Stimulated activated CD4-positive, alpha-beta T cell treated with anti-CD3 and anti-CD28 coated beads, Interleukin-12 subunit alpha, Interleukin-12 subunit beta, amount 100 ng/mL, for 24 hours (primary cell): ENCODE measurements at regions not wholly inside any gene's neighbourhood (a gene's known extent, or its start where the extent isn't known, plus 50 kb on each side); places are given as distances from the start of the nearest gene placed in this dataset.
A peak's percentile ranks its signal among the peaks of the same experiment; 100 is the strongest.

Experiments used
- DNase-seq, 2 experiments: peaks; one replicate each; pipeline ENCODE4 v3.0.0-alpha.2; 2020; ENCODE audit warnings: low read depth in 2 of 2

DNA sequence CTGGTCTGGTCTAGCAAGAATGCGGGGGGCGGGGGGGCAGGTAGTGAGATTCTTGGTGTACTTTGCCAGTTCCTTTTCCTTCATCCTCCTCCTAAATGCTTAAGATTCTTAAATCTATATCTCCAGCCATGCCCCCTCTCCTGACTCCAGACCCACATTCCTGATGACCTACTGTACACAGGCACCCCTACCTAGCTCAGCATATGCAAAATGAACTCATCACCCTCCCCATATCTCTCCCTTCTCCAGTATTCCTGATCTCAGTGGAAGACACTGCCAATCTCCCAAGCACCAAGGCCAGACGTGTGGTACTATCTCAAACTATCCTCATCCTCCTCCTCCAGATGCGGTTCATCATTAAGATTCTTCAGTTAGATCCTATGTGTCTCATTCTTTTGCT, 215.8 kb downstream of the SPTSSA start:
- no peak for DNase-seq

DNA sequence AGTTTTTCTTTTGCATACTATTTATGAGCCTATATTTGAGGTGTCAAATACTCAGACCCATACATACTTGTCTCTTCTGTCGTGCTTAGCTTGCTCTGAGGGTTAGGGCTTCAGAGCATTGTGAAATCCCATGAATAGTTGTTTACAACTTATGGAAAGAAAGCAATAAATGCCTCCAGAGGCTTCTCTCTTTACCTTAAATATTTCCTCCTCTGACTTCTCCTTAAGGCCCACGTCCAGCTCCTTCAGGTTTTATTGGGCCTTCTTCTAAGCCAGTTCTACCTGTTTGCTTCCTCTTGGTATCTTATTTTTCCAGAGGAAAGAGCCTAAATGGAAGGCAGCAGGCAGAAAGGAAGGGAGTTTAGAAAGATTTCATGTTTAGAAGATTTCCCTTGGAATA, 218.6 kb downstream of the SPTSSA start:
- DNase-seq: no peak

DNA sequence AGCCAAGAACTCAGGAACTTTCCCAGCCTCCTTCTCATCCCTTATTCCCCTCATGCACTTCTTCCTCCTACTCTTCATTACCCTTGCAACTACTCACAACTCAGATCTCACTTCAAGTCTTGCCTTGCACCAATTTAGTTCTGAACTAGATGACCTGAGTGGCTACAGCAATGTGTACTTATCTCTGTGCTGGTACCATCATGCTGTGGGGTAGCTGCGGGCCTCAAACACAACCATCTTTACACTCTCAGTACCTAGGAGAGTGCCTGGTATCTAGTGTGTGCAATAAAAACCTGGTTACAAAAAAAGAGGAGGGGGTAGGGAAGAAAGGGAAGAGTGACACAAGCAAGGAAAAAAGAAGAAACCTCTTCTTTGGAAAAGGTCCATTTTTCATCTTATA, 219.0 kb downstream of the SPTSSA start:
- DNase-seq: no peak

DNA sequence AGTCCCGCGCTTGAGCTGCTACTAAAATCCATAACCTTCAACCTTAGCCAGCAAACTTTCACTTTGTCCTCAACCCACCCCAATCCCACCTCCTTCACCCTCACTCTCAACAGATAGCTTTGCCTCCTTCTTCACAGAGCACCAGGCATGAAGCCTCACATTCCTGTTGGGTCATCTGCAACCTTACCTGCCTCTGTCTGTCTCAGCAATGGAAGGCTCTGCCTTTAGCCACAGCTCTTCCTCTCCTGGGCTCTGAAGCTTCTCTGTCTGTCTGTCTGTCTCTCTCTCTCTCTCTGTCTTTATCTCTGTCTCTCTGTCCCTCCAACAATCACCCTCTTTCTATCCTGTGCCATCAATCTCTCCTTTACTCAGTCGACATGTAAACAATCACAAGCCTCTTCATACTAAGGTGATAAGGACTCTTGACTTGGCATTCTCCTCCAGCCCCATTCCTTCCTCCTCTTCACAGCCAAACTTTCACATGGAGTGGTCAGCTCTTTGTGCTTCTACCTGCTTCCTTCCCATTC, 220.8 kb downstream of the SPTSSA start:
- no peak for DNase-seq

DNA sequence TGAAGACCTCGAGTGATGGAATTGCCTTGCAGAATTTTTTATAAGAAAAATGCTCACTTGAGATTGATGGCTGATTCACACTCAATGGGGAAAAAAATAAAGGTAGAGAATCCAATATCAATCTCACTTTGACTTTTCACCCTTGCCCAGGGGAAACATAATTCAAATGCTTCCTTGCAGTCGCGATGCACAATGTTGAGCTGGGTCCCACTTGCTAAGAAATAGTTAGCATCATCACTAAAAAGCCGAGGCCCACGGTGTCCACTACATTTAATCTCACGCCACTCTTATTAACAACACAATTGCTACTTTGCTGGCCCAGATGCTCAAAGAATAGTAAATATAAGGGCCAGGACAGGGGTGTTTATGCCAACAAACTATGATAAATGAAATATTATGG, 223.4 kb downstream of the SPTSSA start:
- DNase-seq: no peak

DNA sequence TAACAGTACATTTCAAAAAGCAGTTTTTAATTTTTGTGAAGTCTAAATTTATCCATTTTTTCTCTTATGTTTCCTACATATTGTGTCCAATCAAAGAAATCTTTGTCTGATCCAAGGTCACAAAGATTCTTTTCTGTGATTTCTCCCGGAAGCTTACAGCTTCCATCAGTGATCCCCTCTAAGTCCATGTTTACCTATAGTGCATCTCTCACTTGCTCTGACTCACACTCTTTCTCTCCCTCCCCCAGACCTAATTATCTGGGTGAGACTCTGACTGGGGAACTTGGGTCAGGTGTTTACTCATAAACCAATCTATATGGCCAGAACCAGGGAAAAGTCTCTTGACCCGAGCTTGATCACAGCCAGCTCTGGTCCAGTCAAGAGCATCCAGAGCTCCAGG, 224.4 kb downstream of the SPTSSA start:
- no peak for DNase-seq

DNA sequence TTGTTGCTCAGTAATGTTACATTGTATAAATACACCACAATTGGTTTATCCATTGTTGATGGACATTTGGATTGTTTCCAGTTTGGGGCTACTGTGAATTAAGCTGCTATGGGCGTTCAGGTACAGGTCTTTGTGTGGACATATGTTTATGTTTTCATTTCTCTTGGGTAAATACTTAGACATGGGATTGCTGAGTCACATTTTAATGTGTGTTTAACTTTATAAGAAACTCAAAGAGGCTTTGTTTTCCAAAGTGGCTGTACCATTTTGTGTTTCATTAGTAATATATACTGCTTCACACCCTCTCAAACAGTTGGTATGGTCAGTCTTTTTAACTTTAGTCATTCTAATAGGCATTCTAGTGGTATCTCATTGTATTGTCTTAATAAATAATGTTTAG, 225.0 kb downstream of the SPTSSA start:
- DNase-seq: no peak

DNA sequence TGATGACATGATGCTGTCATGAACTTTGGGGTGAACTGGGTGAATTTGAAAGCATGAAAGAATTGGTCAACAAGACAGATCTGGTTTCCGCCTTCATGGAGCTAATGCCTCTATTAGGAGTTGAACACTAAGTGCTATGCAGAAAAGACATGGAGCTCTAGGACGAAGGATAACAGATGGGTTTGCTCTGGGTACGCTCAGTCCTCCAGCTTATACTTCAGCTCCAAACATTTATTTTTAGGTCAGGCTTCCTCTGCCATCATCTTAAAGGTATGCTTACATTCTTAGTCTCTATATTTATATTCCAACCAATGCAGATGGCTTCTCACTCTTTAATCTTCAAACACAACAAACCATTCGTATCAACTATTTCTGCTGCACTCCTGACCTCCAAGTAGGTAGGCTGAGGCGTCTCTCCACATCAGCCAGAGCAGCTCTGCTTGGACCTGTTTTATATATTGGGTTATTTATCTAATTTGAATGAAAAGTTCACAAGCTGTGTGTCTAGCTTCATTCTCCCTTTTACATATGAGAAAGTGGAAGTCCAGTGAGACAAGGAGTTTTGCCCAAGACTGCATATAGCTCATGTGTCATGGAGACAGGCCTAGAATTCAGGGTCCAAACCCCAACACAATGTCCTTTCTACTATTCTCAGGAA, 226.3 kb downstream of the SPTSSA start:
- no peak for DNase-seq

DNA sequence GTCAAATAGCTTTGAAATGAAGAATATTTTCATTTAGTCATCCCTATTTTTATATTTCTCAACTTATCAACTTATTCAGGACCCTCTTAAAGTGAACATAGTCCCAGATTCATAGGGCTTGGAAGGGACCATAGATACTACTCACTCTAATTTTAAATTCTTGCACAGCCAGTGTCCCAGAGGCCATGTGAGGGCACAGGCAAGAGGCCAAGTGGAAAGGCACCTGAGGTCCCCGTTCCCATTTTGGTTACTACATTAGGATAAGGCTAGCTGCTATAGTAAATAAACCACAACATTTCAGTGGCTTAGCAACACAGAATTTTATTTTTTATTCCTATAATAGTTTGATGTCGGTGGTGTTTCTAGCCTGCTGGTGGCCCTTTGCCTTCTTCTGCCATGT, 227.8 kb downstream of the SPTSSA start:
- no peak for DNase-seq

DNA sequence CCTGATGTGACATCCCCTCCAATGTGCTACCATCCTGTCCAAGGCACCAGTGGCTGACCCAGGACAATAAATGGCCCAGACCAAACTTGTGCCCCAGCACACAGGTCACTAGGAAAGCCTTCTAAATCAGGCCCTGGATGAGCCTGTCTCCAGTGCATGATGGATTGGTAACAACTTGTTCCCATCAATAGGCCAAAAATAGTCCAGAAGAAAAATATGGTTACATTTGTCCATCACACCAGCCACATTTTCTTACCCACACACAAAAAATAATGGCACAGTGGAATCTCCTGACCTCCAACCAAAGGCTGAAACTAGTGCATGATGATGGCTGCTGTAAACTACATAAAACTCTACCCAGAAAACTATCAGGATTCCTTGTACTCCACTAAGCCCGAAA, 228.4 kb downstream of the SPTSSA start:
- no peak for DNase-seq

DNA sequence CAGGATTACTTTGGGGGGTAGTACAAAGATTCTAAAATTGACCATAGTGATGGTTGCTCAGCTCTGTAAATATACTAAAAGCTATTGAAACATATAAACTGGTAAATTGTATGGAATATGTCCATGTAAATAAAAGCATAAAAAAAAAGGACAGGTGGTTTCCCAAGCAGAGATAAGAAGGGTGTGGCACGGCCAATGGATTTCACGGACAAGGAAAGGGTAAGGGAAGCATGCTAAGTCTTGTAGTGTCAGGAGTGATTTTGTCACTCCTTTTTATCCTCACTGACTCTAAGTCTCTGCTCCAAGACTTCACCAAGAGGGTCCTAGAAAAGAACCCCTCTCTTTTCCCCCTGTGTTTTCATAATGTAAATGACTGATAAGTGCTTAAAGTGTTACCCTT, 229.2 kb downstream of the SPTSSA start:
- DNase-seq: no peak

DNA sequence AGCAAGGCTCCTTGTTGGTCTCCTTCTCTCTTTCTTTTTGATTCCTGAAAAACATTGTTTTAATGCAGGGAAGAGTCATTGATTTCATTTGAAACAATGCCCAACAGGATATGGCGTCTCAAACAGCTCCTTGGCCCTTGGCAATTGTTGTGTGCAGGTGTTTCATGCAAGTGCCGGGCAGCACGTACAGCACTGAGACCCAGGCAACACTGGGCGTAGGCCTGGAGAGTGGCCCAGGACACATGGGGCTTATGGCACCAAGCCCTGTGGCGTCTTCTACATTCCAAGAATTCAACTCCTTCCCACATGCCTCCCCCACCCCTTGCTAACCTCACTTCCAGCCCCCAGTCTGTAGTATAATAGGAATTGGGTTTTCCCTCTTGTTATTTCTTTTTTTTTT, 230.4 kb downstream of the SPTSSA start:
- no peak for DNase-seq

DNA sequence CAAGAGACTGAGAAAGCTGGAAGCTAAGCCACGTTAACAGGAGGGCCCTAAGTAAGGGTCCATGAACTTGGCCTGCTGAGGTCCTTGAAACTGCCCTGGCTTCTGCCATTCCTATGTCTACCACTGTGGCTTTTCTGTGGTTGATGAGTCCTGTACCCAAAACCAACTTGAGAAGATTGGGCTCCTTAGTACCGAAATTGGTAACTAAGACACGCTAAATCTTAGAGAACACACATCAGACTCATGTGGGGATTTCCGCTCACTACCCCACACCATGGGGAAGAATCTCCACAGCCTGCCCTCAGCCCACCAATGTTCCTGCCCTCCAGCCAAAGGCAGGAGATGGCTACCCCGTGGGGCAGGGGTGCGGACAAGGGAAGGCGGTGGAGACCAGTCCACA, 232.9 kb downstream of the SPTSSA start:
- DNase-seq: no peak

DNA sequence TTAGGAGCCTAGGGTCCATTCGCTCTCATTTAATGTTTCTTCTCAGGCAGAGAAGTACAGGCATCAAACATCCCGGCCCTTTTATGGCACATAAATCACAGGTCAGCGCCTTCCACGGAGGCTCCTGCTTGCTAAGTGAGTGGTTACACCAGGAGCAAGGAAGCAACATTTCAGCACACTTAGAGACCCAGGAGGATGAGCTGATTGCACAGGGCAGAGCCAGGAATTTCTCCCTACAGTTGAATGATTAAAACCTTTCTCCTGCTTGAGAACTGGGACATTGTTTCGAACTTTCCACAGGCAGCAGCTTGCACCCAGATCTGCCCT, 233.4 kb downstream of the SPTSSA start:
- DNase-seq: no peak

DNA sequence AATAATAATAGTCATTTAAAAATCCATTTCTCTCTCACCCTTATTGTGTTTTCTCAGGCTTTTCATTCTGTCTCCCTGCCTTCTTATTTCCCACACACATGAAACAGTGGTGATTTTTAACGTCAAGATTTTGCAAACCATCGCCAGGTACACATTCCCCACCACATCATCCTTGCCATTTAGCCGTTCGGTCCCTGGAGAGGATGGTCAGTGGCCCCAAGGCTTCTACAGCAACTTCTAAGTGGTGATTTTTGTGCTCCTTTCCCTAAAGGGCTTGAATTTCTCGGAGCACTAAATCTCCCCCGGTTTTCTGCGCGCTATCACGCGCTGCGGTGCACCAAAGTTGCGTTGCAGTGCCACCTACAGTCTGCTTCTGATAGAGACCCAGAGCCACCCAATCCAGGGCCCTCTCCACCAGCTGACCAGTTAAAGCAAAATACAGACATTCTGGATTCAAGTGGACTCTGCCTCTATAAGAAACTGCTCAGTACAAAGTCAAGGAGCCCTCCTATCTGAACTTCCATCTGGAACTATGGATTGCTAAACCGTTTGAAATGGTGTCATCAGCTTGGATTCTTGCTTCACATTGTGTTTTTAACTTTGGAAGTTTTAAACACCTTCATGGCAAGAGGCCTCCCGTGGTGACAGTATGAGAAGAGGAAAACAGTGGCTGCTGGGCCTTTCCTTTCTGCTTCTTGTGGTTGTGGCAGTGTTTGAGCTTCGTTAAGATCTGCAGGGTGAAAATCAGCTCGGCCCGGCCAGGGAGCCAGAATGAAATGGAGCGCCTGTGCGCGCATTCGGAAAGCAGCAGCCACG, 234.0 kb downstream of the SPTSSA start:
- DNase-seq: peak; percentile 29 to 52

DNA sequence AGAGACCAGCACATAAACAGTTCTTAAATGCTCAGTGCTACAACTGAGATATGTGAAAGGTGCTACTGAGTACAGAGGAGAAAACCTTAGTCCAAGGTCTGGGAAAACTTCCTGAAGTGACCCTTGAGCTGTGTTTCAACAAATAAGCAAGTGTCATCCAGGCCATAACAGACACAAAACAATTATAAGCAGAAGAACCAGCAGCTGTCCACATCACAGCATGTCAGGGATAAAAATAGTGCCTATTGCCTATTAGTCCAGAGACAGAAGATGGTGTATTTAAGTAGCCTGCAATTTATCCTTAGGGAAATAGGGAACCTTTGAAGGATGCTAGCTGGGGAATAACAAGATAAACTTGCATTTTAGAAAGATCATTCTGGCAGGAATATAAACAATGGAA, 237.8 kb downstream of the SPTSSA start:
- no peak for DNase-seq

DNA sequence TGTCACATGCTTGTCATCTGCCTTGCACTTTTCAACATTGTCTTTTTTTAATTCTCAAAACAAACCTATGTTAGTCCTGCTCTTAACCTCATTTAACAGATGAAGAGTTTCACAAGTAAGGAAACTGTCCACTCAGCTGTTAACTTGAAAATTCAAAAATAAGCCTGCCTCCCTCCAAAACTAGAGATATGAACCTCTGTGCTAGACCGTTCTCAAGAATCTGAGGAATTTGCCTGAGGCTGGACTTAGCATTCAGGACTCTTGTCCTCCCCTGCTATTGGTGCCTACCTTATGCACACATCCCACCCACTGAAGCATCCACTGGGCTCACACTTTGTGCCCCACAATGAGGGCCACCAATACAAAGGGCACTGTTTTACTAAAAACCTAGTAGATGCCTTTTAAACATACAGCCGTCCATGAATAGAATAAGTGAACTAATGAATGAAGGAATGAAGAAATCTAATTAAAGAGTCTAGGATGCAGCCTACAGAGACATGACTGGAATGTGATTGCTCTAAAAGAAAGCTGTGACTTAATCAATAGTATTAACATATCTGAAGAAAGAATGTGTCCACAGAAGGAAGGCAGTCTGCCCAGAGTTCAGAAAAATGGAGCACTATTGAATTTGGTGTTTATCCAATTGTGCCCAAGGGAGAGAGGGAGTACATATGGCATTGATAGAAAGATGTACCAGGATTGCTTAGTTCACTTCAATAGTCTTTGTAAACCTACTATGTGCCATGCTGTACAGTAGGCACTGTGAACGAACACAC, 238.5 kb downstream of the SPTSSA start:
- DNase-seq: no peak

DNA sequence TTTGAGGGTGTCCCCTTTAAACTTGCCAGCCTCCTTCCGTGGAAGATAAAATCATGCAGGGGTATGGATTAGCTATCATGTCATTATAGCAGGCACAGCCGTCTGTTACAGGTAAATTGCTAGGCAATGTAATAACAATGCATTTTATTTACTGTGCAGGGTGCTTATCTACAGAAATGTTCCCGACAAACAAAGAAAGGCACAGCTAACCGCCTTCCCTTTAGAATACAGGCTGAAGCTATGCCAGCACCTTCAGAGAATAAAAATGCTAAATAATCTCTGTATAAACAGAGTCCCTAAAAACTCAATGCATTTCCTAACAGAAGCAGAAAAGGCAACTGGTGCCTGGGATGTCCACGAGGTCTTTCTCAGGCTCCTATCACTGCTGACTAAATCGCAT, 239.2 kb downstream of the SPTSSA start:
- DNase-seq: no peak

DNA sequence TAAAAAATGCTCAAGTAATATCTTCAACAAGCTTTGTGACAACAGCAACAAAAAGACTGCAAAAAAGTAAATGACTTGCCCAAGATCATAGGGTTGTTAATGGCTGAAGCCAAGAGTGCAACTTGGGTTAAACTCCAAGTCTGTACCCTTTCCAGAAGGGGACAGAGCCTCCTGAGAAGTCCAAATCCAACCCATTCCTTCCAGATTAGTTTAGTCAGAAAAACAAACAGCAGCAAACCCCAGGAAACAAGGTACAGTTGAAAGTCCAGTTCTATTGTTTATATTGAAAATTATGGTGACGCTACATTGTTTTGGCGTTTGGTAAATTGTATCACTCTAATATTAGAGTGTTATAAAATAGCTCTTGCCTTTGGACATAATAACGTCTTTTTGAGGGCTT, 239.9 kb downstream of the SPTSSA start:
- no peak for DNase-seq

DNA sequence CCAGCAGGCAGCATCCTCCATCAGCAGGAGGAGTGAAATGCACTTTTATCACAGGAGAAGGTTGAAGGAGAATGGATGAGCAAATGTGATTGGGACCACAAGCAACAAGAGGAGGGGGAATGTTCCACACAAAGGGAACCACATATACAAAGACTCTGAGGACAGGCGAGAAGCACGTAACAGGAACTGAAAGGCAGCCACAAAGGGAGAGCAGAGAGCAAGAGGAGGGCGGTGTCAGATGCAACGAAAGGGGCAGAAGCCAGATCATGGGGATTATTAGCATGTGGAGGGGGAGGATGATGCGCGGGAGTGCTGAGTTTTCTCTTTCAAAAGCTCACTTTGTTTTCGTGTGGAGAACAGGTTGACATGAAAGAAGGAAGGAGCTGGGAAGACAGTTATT, 241.1 kb downstream of the SPTSSA start:
- no peak for DNase-seq

DNA sequence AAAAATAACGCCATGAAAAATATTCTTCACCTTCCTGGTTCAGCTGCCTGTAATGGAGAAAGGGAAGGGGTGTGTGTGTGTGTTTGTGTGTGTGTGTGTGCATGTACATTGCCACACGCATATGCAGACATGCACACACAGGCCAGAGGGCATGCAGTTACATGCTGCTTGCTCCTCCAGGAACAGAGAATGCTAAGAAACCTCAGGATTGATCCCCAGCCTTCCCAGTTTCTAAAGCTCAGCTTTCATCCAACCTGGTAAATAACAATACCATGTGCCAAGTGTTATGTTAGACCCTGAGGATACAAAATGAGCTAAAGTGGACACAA, 241.7 kb downstream of the SPTSSA start:
- DNase-seq: no peak

DNA sequence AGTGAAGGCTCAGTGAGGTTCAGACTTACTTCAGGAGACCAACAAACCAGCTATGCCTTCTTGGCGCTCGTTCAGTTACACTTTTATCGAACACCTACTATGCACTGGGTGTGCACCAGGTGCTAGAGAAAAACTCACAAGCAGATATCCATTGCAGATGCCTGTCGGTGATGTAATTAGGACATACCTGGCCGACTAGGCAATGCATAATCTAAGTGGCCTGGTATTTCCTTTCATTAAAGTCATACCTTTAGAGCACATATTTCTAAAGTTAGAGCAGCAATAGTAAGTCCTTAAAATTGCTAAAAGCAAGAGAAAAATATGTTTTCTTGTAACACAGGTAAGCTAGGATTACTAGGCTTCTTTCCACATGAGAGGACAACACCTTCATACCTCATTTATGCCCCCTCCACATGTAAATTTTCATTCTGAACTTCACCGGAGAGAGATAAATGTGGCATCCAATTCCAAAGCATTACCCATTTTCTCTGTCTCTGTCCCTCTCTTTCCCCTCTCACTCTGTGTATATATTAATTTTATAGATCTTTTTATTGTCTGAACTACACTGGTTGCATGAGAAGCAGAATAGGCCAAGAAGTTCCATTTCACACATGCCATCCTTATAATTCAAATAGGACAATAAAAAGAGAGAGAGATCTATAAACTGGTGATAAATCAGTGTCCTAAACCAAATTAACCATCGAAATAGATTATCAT, 242.2 kb downstream of the SPTSSA start:
- no peak for DNase-seq
